HCT116 (cell line): ENCODE measurements at regions not wholly inside any gene's neighbourhood (a gene's known extent, or its start where the extent isn't known, plus 50 kb on each side); places are given as distances from the start of the nearest gene placed in this dataset.

Source experiments
- ATAC-seq: fragments of 200-7000 bp; cut with Tn5 transposase; 2 replicates; pipeline ENCODE4 v1.9.1; 2020; ENCODE audit warnings: mild to moderate bottlenecking, moderate library complexity
- BruUV-seq: library from RNA; stranded (reverse); fragments of 400-500 nt; replicated peaks from 2 replicates; lab custom pipeline; 2021; lab: Mats Ljungman, UMichigan
- CTCF ChIA-PET: fragments of 300-600 bp; sonication (Branson Sonifier 250); formaldehyde crosslinking; loops from one replicate; lab custom pipeline; 2021; ENCODE audit warnings: antibody characterized with exemption; lab: Charles Lee
- POLR2A ChIA-PET: fragments of 300-600, 350-600 bp; sonication (Branson Sonifier 250); formaldehyde crosslinking; loops from one replicate; lab custom pipeline; 2021; ENCODE audit warnings: antibody characterized with exemption; lab: Charles Lee
- RAD21 ChIA-PET, 2 experiments: fragments of 300-600 bp; sonication (Branson Sonifier 250); formaldehyde crosslinking; loops; one replicate each; lab custom pipeline; 2023; ENCODE audit warnings: low total read pairs in 2 of 2; ENCODE audit not compliant: uncharacterized antibody in 2 of 2, unreplicated experiment in 2 of 2, low non-redundant PET in 1 of 2; lab: Charles Lee
- DNase-seq: peaks from one replicate; pipeline ENCODE4 v3.0.0-alpha.2; 2010; ENCODE audit warnings: low read depth, low spot score
- H2AFZ ChIP-seq: fragments of 200-600 bp; shearing (Covaris generic), sonication (generic); 2 replicates; pipeline ENCODE4 v1.6.1; 2017; ENCODE audit warnings: low read depth, mixed run types, mixed read lengths, antibody characterized with exemption, low read length; ENCODE audit not compliant: poor library complexity, severe bottlenecking
- H3K27ac ChIP-seq: 2 replicates; pipeline ENCODE4 v1.5.1; 2012; ENCODE audit warnings: low read depth, low read length
- H3K27me3 ChIP-seq: fragments of 200-600 bp; sonication (generic); 2 replicates; pipeline ENCODE4 v1.6.1; 2016; ENCODE audit warnings: mixed run types, low read length, mixed read lengths; ENCODE audit not compliant: insufficient read depth
- H3K36me3 ChIP-seq, 2 experiments: fragments of 200-500 bp in 1 of 2; fragments of 200-600 bp in 1 of 2; sonication (Bioruptor generic) in 1 of 2; sonication (generic) in 1 of 2; 2 replicates each; pipeline versions ENCODE4 v1.5.1 to v1.6.1; 2014 to 2016; ENCODE audit warnings: low read length in 2 of 2, inconsistent platforms in 1 of 2, mixed read lengths in 1 of 2, mixed run types in 1 of 2; ENCODE audit not compliant: insufficient read depth in 2 of 2, control insufficient read depth in 1 of 2
- H3K4me1 ChIP-seq, 2 experiments: fragments of 200-600 bp in 1 of 2; sonication (generic) in 1 of 2; 2 replicates each; pipeline versions ENCODE4 v1.5.1 to v1.6.1; 2012 to 2017; ENCODE audit warnings: low read length in 2 of 2, inconsistent platforms in 1 of 2, mild to moderate bottlenecking in 1 of 2, mixed read lengths in 1 of 2, mixed run types in 1 of 2, moderate library complexity in 1 of 2; ENCODE audit not compliant: insufficient read depth in 2 of 2, control insufficient read depth in 1 of 2
- H3K4me2 ChIP-seq: fragments of 200-600 bp; sonication (generic); 2 replicates; pipeline ENCODE4 v1.6.1; 2017; ENCODE audit warnings: mixed run types, low read length, mixed read lengths
- H3K4me3 ChIP-seq, 2 experiments: fragments of 200-600 bp in 1 of 2; sonication (generic) in 1 of 2; replicated peaks in 1 of 2; 2 replicates each; pipeline ENCODE4 v1.5.1; 2011 to 2016; ENCODE audit warnings: low read length in 2 of 2, control low read depth in 1 of 2, low read depth in 1 of 2, mild to moderate bottlenecking in 1 of 2, mixed read lengths in 1 of 2, mixed run types in 1 of 2
- H3K79me2 ChIP-seq: fragments of 200-600 bp; sonication (generic); 2 replicates; pipeline ENCODE4 v1.6.1; 2017; ENCODE audit warnings: mild to moderate bottlenecking, mixed run types, low read length, moderate library complexity, mixed read lengths; ENCODE audit not compliant: insufficient read depth
- H3K9ac ChIP-seq: fragments of 200-600 bp; sonication (generic); 2 replicates; pipeline ENCODE4 v1.6.1; 2016; ENCODE audit warnings: low read length, mixed read lengths
- H3K9me2 ChIP-seq: fragments of 200-600 bp; sonication (generic), shearing (Covaris generic); 2 replicates; pipeline ENCODE4 v1.6.1; 2017; ENCODE audit warnings: mixed run types, mild to moderate bottlenecking, moderate library complexity; ENCODE audit not compliant: insufficient read depth
- H3K9me3 ChIP-seq, 2 experiments: fragments of 200-500 bp in 1 of 2; fragments of 200-600 bp in 1 of 2; sonication (Bioruptor generic) in 1 of 2; sonication (generic) in 1 of 2; 2 replicates each; pipeline ENCODE4 v1.6.1; 2014 to 2017; ENCODE audit warnings: low read length in 2 of 2, mixed read lengths in 2 of 2, inconsistent platforms in 1 of 2, low read depth in 1 of 2, mild to moderate bottlenecking in 1 of 2, mixed run types in 1 of 2, moderate library complexity in 1 of 2; ENCODE audit not compliant: control insufficient read depth in 1 of 2, insufficient read depth in 1 of 2
- H4K20me1 ChIP-seq: fragments of 200-600 bp; sonication (generic), shearing (Covaris generic); 2 replicates; pipeline ENCODE4 v1.6.1; 2017; ENCODE audit warnings: mixed run types, mild to moderate bottlenecking, moderate library complexity; ENCODE audit not compliant: insufficient read depth
- CEBPB ChIP-seq: IDR thresholded peaks from 2 replicates; pipeline ENCODE4 v1.6.1; 2012; ENCODE audit warnings: low read depth
- CTCF ChIP-seq, 3 experiments: fragments of 200-600 bp in 1 of 3; sonication (generic) in 1 of 3; IDR thresholded peaks in 2 of 3; conservative IDR thresholded peaks in 1 of 3; 2 replicates each; pipeline ENCODE4 v1.5.1; 2012 to 2017; ENCODE audit warnings: low read depth in 2 of 3, low read length in 2 of 3, antibody characterized with exemption in 1 of 3, borderline replicate concordance in 1 of 3, control low read depth in 1 of 3, mild to moderate bottlenecking in 1 of 3, mixed read lengths in 1 of 3, mixed run types in 1 of 3, moderate library complexity in 1 of 3; ENCODE audit not compliant: insufficient read depth in 1 of 3
- EGR1 ChIP-seq: IDR thresholded peaks from 2 replicates; pipeline ENCODE4 v1.6.1; 2012; ENCODE audit warnings: low read depth
- ELF1 ChIP-seq: IDR thresholded peaks from 2 replicates; pipeline ENCODE4 v1.6.1; 2012; ENCODE audit warnings: low read depth, borderline replicate concordance
- FOSL1 ChIP-seq: IDR thresholded peaks from 2 replicates; pipeline ENCODE4 v1.6.1; 2012; ENCODE audit warnings: low read depth
- JUND ChIP-seq: IDR thresholded peaks from 2 replicates; pipeline ENCODE4 v1.6.1; 2012
- POLR2A ChIP-seq: IDR thresholded peaks from 2 replicates; pipeline ENCODE4 v1.7.0; 2011; ENCODE audit warnings: borderline replicate concordance; ENCODE audit not compliant: insufficient read depth, insufficient read length; ENCODE audit errors: extremely low read depth
- RAD21 ChIP-seq: IDR thresholded peaks from 2 replicates; pipeline ENCODE4 v1.6.1; 2012; ENCODE audit warnings: low read depth, mild to moderate bottlenecking
- SIN3A ChIP-seq: IDR thresholded peaks from 2 replicates; pipeline ENCODE4 v1.6.1; 2012; ENCODE audit warnings: low read depth
- SRF ChIP-seq: IDR thresholded peaks from 2 replicates; pipeline ENCODE4 v1.6.1; 2012; ENCODE audit warnings: low read depth
- TCF7L2 ChIP-seq: IDR thresholded peaks from 2 replicates; pipeline ENCODE4 v1.7.0; 2011; ENCODE audit warnings: borderline replicate concordance, inconsistent platforms; ENCODE audit not compliant: insufficient read depth, insufficient read length; ENCODE audit errors: extremely low read depth
- YY1 ChIP-seq: IDR thresholded peaks from 2 replicates; pipeline ENCODE4 v1.6.1; 2011; ENCODE audit warnings: low read length, low read depth, moderate library complexity, mild to moderate bottlenecking; ENCODE audit not compliant: insufficient replicate concordance; ENCODE audit errors: extremely low read depth
- ZBTB33 ChIP-seq: IDR thresholded peaks from 2 replicates; pipeline ENCODE4 v1.6.1; 2011; ENCODE audit warnings: mild to moderate bottlenecking, low read length, moderate library complexity; ENCODE audit not compliant: insufficient replicate concordance; ENCODE audit errors: extremely low read depth
- ZFX ChIP-seq: fragments of 450-650 bp; IDR thresholded peaks from 2 replicates; pipeline ENCODE4 v1.6.1; 2017
- ZNF274 ChIP-seq: fragments of 200-500 bp; sonication (Bioruptor generic); IDR thresholded peaks from 2 replicates; pipeline ENCODE4 v1.6.1; 2014; ENCODE audit warnings: mild to moderate bottlenecking, low read depth, low read length, inconsistent platforms
- intact Hi-C: fragments of 100-400 bp; cut with micrococcal nuclease; formaldehyde crosslinking; loops from 2 replicates; pipeline ENCODE4 v1.10.0; 2022

DNA sequence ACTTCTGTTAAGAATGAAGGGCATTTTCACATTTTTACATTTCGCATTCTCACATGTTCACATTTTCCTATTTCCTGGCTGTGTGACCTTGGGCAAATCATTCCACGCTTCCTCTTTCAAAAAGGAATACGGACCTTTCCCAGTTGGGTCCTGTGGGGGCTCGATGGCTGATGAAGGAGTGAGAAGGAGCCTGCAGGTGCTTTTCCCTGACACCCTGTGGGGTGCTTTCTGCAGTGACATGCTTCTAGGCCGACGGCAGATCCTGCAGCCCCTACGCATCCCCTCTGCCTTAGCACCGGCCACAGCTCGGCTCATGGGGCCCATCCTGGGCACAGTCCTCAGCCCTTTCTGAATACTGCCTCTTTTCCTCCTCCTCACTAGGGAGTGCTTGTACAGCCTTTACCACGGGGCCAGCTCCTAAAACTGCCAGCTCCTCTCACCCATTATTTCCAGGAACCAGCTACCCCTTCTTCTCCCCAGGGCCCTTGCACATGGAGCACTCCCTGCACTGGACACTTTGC is 91.0 kb downstream of the FOXL1 start:
- Histone ChIP-seq H3K27ac (no peak overlapping the region), H3K4me2 (no peak overlapping the region), H3K79me2 (no peaks in the 10 kb centered on the region), H4K20me1 (no peaks in the 10 kb centered on the region), H3K9ac (no peak overlapping the region), H3K9me2 (no peaks in the 10 kb centered on the region), H3K4me3 (no peak overlapping the region), H3K27me3 (no peaks in the 10 kb centered on the region), H3K36me3 (no peaks in the 10 kb centered on the region), H3K9me3 (no peaks in the 10 kb centered on the region), H3K4me1 (peaks cover 17 to 47% of the 10 kb centered on the region in 2 experiments), H2AFZ (no peak overlapping the region)
- no TSS peak for BruUV-seq
- no peak for ATAC-seq
- RAD21 ChIA-PET: no interaction called here
- POLR2A ChIA-PET: no interaction called here
- TF ChIP-seq ZNF274: no peak
- no peak for TF ChIP-seq JUND
- no peak for TF ChIP-seq TCF7L2
- no peak for TF ChIP-seq YY1
- TF ChIP-seq RAD21: no peak
- no peak for TF ChIP-seq FOSL1
- no peak for TF ChIP-seq POLR2A
- no peak for TF ChIP-seq SRF
- no peak for TF ChIP-seq SIN3A
- TF ChIP-seq ELF1: no peak
- TF ChIP-seq CTCF (IDR thresholded peaks at IDR 0.05 in 2 of 3, conservative IDR thresholded peaks at IDR 0.05 in 1 of 3; ENCODE audit: borderline replicate concordance in 1 of 3, insufficient read depth in 1 of 3, low read depth in 2 of 3, low read length in 2 of 3): no peak
- no peak for TF ChIP-seq ZBTB33
- no peak for TF ChIP-seq EGR1
- TF ChIP-seq CEBPB: no peak
- no peak for TF ChIP-seq ZFX
- DNase-seq: no peak
- intact Hi-C loops: no loop called here
- CTCF ChIA-PET: no interaction called here
